ENCODE measurements at regions not wholly inside any gene's neighbourhood (a gene's known extent, or its start where the extent isn't known, plus 50 kb on each side); places are given as distances from the start of the nearest gene placed in this dataset.

DNA sequence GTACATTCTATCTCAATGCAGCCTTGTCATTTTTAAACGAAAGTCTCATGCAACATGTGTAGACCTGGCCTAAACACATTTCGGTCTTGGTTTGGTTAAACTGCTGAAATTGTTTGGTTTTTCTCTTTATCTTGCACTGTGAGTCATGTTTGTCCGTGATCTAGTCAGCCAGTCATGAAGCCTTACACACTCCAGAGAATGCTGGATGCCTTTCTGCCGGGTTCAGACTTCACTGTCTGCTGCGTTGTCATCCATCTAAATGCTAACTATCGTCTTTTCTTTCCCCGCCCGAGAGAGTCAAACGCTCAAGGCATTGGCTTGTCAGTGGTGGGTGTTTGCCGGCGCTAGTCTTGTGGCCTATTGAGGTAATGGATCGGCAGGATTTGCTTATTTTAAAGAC is 1194.6 kb upstream of the WWC1 start:
- TF ChIP-seq, protein P1, sequence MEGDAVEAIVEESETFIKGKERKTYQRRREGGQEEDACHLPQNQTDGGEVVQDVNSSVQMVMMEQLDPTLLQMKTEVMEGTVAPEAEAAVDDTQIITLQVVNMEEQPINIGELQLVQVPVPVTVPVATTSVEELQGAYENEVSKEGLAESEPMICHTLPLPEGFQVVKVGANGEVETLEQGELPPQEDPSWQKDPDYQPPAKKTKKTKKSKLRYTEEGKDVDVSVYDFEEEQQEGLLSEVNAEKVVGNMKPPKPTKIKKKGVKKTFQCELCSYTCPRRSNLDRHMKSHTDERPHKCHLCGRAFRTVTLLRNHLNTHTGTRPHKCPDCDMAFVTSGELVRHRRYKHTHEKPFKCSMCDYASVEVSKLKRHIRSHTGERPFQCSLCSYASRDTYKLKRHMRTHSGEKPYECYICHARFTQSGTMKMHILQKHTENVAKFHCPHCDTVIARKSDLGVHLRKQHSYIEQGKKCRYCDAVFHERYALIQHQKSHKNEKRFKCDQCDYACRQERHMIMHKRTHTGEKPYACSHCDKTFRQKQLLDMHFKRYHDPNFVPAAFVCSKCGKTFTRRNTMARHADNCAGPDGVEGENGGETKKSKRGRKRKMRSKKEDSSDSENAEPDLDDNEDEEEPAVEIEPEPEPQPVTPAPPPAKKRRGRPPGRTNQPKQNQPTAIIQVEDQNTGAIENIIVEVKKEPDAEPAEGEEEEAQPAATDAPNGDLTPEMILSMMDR (IDR thresholded peaks at IDR 0.05): no peak
- TF ChIP-seq POLR2A (IDR thresholded peaks at IDR 0.05): no peak
